GM12873 (cell line): ENCODE measurements at regions not wholly inside any gene's neighbourhood (a gene's known extent, or its start where the extent isn't known, plus 50 kb on each side); places are given as distances from the start of the nearest gene placed in this dataset.

Source experiments
- TF ChIP-seq, protein P1 (sequence below): IDR thresholded peaks from 2 replicates; pipeline ENCODE4 v1.5.1; 2012; ENCODE audit warnings: low read depth, mild to moderate bottlenecking, moderate library complexity, low read length, control low read depth; ENCODE audit not compliant: insufficient read depth; ENCODE audit errors: missing control alignments

- TF ChIP-seq, protein P1, sequence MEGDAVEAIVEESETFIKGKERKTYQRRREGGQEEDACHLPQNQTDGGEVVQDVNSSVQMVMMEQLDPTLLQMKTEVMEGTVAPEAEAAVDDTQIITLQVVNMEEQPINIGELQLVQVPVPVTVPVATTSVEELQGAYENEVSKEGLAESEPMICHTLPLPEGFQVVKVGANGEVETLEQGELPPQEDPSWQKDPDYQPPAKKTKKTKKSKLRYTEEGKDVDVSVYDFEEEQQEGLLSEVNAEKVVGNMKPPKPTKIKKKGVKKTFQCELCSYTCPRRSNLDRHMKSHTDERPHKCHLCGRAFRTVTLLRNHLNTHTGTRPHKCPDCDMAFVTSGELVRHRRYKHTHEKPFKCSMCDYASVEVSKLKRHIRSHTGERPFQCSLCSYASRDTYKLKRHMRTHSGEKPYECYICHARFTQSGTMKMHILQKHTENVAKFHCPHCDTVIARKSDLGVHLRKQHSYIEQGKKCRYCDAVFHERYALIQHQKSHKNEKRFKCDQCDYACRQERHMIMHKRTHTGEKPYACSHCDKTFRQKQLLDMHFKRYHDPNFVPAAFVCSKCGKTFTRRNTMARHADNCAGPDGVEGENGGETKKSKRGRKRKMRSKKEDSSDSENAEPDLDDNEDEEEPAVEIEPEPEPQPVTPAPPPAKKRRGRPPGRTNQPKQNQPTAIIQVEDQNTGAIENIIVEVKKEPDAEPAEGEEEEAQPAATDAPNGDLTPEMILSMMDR, result no peak
Measured at GRCh38 chr2:234607691-234608090, 110.8 kb upstream of the ARL4C start.

DNA sequence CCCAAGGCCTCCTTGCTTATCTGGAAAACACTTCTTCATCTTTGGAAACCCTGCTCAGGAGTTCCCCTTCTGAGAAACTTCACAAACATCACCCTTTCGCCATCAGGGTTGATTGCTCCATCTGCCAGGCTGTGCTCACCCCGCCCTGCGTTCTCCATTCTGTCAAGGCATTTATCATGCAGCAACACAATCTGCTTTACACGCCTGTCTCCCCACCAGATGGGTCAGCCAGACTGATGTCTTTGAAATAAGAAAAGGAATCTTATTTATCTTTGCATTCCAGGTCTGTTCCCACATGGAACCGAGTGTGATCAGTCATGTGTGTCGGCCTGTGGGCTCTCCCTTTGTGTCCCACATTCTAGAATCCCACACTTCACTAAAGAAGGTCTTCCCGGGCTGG, 110.0 kb upstream of the ARL4C start:
- TF ChIP-seq, protein P1, result no peak

GRCh38 chr2:234603619-234604018, 106.7 kb upstream of the ARL4C start:
- TF ChIP-seq, protein P1, result peak; percentile 32

GRCh38 chr2:234601213-234601612, 104.3 kb upstream of the ARL4C start:
- TF ChIP-seq, protein P1, result no peak

- TF ChIP-seq, protein P1, result no peak
Measured at GRCh38 chr2:234597576-234597861, 100.6 kb upstream of the ARL4C start.

DNA sequence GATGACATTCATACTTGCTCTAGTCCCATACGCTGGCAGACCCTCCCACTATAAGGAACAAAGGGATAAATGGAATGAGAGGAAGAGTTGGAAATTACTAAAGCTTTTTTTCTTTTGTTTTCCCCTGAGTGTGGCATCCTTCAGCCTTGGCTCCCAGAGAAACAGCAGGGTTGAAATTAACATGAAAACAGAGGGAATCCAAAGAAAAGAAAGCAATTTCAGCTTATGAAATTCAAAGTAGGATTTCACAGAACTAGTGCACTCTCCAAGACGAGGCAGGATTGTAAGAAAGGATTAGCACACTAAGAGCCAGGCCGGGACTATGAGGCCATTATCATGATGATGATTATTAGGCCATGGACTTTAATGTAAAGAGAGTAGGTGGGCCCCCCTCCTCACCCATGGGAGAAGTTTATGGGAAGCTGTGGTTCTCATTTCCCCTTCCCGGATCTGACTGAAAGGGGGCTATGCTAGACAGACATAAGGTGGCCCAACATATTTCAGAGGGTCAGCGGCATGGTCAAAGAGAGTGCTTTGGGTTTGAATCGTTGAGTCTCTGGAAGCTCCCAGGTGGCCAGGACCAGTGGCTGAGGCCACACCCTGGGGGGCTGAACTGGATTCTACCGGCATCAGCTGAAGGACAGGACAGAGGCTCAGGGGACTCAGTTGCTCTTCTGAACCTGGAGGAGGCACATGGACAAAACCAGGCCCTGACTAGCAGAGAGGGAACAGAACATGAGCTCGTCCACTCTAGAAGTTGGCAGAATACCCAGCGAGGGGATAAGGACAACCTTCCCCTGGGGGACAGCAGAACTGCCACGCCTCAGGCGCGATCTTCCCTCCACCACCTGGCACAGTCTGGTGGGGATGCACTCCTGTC, 100.1 kb upstream of the ARL4C start:
- TF ChIP-seq, protein P1, result no peak

DNA sequence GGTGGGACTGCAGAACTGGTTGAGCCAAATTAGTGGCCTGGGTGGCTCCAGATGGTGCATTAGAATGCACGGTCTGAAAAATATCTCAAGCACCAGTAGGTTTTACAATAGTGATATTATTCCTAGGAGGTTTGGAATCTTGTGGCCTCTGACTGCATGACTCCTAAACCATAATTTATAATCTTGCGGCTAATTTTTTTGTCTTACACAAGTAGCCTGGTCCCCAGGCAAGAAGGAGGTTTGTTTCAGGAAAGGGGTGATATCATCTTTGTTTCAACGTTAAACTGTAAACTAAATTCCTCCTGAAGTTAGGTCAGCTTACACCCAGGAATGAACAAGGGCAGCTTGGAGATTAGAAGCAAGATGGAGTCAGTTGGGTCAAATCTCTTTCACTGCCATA, 98.9 kb upstream of the ARL4C start:
- TF ChIP-seq, protein P1, result no peak
